ENCODE measurements at regions not wholly inside any gene's neighbourhood (a gene's known extent, or its start where the extent isn't known, plus 50 kb on each side); places are given as distances from the start of the nearest gene placed in this dataset.

- TF ChIP-seq CTCF (IDR thresholded peaks at IDR 0.05) (no peak), ZFX (IDR thresholded peaks at IDR 0.05; ENCODE audit: borderline replicate concordance) (no peak)
Observed at GRCh38 chr1:221180704-221181368, 301.6 kb downstream of the HLX start.
